ENCODE measurements at regions not wholly inside any gene's neighbourhood (a gene's known extent, or its start where the extent isn't known, plus 50 kb on each side); places are given as distances from the start of the nearest gene placed in this dataset.
"Not testable (repeated sequence)": the region's sequence is repeated elsewhere in the genome, so short reads cannot be mapped to it uniquely, and the experiment has no call there.

DNA sequence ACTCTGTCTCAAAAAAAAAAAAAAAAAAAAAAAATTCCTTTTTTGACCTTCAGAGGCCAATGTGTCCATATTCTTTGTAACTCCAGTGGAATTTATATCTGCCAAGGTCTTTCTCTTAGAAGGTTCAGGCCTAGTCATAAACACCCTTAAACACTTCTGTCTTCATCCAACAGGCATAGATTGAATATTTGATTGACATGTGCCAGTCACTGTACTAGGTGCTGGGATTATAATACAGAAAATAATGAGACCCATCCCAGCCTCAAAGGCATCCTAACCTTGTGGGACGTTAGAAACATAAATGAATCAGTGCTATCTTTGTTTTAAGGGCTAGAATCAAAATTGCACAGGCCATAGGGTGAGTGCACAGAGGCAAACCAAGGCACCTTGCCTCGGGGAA is 62.9 kb upstream of the SERBP1 start:
- no peak for TF ChIP-seq MYC (IDR thresholded peaks at IDR 0.05; ENCODE audit: low read depth, low read length)
- TF ChIP-seq, protein P1, sequence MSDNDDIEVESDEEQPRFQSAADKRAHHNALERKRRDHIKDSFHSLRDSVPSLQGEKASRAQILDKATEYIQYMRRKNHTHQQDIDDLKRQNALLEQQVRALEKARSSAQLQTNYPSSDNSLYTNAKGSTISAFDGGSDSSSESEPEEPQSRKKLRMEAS (IDR thresholded peaks at IDR 0.05; ENCODE audit: low read depth, low read length): no peak
- no peak for TF ChIP-seq POLR2A (IDR thresholded peaks at IDR 0.05; ENCODE audit: extremely low read depth, insufficient read length)
- TF ChIP-seq, protein P2, sequence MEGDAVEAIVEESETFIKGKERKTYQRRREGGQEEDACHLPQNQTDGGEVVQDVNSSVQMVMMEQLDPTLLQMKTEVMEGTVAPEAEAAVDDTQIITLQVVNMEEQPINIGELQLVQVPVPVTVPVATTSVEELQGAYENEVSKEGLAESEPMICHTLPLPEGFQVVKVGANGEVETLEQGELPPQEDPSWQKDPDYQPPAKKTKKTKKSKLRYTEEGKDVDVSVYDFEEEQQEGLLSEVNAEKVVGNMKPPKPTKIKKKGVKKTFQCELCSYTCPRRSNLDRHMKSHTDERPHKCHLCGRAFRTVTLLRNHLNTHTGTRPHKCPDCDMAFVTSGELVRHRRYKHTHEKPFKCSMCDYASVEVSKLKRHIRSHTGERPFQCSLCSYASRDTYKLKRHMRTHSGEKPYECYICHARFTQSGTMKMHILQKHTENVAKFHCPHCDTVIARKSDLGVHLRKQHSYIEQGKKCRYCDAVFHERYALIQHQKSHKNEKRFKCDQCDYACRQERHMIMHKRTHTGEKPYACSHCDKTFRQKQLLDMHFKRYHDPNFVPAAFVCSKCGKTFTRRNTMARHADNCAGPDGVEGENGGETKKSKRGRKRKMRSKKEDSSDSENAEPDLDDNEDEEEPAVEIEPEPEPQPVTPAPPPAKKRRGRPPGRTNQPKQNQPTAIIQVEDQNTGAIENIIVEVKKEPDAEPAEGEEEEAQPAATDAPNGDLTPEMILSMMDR (IDR thresholded peaks at IDR 0.05; ENCODE audit: low read depth, low read length): no peak
- no peak for DNase-seq (ENCODE audit: low read depth)
- H3K4me3 ChIP-seq (ENCODE audit: low read depth, low read length): no peak overlapping the region

DNA sequence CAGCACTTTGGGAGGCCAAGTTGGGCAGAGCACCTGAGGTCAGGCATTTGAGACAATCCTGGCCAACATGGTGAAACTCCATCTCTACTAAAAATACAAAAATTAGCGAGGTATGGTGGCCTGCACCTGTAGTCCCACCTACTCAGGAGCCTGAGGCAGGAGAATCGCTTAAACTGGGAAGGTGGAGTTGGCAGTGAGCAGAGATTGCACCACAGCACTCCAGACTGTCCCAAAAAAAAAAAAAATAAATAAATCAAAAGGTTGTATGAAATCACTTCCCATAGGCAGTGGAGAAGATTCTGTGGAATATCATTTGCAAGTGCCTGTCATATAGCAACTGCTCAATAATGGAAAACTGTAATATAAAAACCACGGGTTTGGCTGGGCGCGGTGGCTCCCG is 65.1 kb upstream of the SERBP1 start:
- DNase-seq (ENCODE audit: low read depth): no peak
- no peak for TF ChIP-seq POLR2A (IDR thresholded peaks at IDR 0.05; ENCODE audit: extremely low read depth, insufficient read length)
- TF ChIP-seq, protein P2 (IDR thresholded peaks at IDR 0.05; ENCODE audit: low read depth, low read length): no peak
- TF ChIP-seq MYC (IDR thresholded peaks at IDR 0.05; ENCODE audit: low read depth, low read length): no peak
- TF ChIP-seq, protein P1 (IDR thresholded peaks at IDR 0.05; ENCODE audit: low read depth, low read length): no peak
- no peak overlapping the region for H3K4me3 ChIP-seq (ENCODE audit: low read depth, low read length)

DNA sequence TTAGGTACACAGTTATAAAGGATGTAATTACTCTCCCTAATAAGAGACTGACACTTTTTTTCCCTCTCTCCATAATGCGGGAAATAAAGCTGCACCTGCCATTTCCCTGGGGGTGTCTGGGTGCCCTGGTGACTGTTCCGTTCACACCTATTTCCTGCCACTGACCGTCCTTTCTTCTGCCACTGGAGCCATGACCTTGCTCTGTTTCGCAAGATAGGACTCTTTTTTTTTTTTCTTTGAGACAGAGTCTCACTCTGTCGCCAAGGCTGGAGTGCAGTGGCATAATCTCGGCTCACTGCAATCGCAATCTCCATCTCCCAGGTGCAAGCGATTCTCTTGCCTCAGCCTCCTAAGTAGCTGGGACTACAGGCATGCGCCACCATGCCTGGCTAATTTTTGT is 66.1 kb upstream of the SERBP1 start:
- DNase-seq (ENCODE audit: low read depth): no peak
- TF ChIP-seq, protein P2 (IDR thresholded peaks at IDR 0.05; ENCODE audit: low read depth, low read length): no peak
- TF ChIP-seq, protein P1 (IDR thresholded peaks at IDR 0.05; ENCODE audit: low read depth, low read length): no peak
- no peak for TF ChIP-seq MYC (IDR thresholded peaks at IDR 0.05; ENCODE audit: low read depth, low read length)
- no peak for TF ChIP-seq POLR2A (IDR thresholded peaks at IDR 0.05; ENCODE audit: extremely low read depth, insufficient read length)
- no peak overlapping the region for H3K4me3 ChIP-seq (ENCODE audit: low read depth, low read length)

DNA sequence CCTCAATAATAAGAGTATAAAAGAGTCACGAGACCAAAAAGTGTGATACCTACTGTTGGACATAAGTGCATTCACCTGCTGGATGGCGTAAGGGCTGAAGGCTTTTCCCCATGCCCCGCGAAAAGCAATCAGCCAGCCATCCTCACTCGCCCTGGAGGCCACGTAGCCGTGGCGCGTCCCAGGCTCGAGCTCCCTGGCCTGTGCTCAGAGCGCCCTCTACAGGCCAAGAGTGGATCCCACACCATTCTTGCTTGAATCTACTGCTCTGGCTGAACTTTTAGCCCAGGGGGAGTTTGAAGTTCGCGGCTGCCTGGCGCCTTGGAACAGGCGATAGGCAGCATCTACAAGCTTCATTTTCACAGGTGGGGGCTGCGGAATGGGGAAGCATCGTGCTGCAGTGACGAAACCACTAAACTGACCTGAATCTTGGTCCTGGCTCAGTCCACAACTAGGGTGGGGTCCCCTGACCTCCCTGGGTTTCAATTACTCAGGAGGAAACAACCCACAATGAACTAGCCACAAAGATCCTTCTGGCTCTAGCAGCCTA is 70.3 kb upstream of the SERBP1 start:
- TF ChIP-seq POLR2A (IDR thresholded peaks at IDR 0.05; ENCODE audit: extremely low read depth, insufficient read length) (no peak), MYC (IDR thresholded peaks at IDR 0.05; ENCODE audit: low read depth, low read length) (0 out of 2 replicates have a peak, but pooled peaks have one; percentile 48)
- TF ChIP-seq, protein P2 (IDR thresholded peaks at IDR 0.05; ENCODE audit: low read depth, low read length): peak; percentile 84
- TF ChIP-seq, protein P1 (IDR thresholded peaks at IDR 0.05; ENCODE audit: low read depth, low read length): peak; percentile 46

DNA sequence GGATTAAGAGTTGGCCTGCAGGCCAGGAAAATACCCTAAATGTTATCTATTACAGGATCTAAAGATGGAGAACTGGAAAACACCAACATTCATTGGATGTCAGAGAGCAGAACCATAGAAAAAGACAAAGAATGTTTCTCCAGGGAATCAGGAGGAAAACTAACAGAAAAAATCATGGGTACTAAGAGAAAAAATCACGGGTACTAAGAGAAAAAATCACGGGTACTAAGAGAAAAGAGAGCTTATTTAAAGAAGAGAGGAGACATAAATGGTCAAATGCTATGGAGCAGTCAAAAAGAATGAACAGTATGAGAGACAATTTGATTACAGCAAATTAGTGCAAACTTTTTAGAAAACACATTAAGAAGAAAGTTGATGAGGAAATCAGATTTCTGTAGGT is 73.8 kb upstream of the SERBP1 start:
- no peak for TF ChIP-seq POLR2A (IDR thresholded peaks at IDR 0.05; ENCODE audit: extremely low read depth, insufficient read length)
- TF ChIP-seq, protein P1 (IDR thresholded peaks at IDR 0.05; ENCODE audit: low read depth, low read length): no peak
- TF ChIP-seq MYC (IDR thresholded peaks at IDR 0.05; ENCODE audit: low read depth, low read length): no peak
- TF ChIP-seq, protein P2 (IDR thresholded peaks at IDR 0.05; ENCODE audit: low read depth, low read length): no peak
- no peak overlapping the region for H3K4me3 ChIP-seq (ENCODE audit: low read depth, low read length)
- DNase-seq (ENCODE audit: low read depth): no peak

More for the DNA sequence above, 70.3 kb upstream of the SERBP1 start:
- no peak overlapping the region for H3K4me3 ChIP-seq (ENCODE audit: low read depth, low read length)
- peak; percentile 85 for DNase-seq (ENCODE audit: low read depth)

DNA sequence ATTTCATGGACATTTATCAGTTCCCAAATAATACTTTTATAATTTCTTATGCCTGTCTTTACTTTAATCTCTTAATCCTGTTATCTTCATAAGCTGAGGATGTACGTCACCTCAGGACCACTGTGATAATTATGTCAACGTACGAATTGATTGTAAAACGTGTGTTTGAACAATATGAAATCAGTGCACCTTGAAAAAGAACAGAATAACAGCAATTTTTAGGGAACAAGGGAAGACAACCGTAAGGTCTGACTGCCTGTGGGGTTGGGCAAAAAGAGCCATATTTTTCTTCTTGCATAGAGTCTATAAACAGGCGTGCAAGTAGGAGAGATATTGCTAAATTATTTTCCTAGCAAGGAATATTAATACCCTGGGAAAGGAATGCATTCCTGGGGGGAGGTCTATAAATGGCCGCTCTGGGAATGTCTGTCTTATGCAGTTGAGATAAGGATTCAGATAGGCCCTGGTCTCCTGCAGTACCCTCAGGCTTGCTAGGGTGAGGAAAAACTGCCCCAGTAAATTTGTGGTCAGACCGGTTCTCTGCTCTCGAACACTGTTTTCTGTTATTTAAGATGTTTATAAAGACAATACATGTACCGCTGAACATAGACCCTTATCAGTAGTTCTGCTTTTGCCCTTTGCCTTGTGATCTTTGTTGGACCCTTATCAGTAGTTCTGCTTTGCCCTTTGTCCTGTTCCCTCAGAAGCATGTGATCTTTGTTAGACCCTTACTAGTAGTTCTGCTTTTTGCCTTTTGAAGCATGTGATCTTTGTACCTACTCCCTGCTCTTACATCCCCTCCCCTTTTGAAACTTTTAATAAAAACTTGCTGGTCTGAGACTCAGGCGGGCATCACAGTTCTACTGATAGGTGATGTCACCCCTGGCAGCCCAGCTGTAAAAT is 83.4 kb upstream of the SERBP1 start:
- H3K4me3 ChIP-seq (ENCODE audit: low read depth, low read length); DNase-seq (ENCODE audit: low read depth): not testable (repeated sequence)
